ENCODE measurements at regions not wholly inside any gene's neighbourhood (a gene's known extent, or its start where the extent isn't known, plus 50 kb on each side); places are given as distances from the start of the nearest gene placed in this dataset.

DNA sequence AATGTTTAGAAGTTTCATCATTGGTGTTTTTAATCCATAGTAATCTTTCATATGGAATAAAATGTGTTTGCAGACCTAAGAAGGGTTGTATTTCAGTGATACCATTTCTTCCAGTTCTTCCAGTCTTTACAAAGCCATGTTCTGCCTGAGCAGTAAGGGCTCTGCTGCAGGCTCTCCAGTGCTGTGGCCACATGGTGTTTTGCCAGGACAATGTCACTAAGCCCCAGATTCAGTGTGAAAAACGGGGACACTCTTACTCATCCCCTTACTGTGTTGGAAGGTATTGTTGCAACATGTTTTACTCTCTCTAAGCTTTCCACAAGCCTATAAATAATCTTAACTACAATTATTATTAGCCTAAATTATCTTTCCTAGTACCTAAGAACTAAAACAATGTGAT, 481.4 kb upstream of the CDH7 start:
- TF ChIP-seq, protein P1, sequence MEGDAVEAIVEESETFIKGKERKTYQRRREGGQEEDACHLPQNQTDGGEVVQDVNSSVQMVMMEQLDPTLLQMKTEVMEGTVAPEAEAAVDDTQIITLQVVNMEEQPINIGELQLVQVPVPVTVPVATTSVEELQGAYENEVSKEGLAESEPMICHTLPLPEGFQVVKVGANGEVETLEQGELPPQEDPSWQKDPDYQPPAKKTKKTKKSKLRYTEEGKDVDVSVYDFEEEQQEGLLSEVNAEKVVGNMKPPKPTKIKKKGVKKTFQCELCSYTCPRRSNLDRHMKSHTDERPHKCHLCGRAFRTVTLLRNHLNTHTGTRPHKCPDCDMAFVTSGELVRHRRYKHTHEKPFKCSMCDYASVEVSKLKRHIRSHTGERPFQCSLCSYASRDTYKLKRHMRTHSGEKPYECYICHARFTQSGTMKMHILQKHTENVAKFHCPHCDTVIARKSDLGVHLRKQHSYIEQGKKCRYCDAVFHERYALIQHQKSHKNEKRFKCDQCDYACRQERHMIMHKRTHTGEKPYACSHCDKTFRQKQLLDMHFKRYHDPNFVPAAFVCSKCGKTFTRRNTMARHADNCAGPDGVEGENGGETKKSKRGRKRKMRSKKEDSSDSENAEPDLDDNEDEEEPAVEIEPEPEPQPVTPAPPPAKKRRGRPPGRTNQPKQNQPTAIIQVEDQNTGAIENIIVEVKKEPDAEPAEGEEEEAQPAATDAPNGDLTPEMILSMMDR (IDR thresholded peaks at IDR 0.05; ENCODE audit: low read depth, low read length), result no peak
- TF ChIP-seq, protein P2, sequence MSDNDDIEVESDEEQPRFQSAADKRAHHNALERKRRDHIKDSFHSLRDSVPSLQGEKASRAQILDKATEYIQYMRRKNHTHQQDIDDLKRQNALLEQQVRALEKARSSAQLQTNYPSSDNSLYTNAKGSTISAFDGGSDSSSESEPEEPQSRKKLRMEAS (IDR thresholded peaks at IDR 0.05; ENCODE audit: low read depth, low read length), result no peak
- H3K4me3 ChIP-seq (ENCODE audit: low read depth, low read length), result no peak overlapping the region
- no peak for DNase-seq (ENCODE audit: low read depth)

DNA sequence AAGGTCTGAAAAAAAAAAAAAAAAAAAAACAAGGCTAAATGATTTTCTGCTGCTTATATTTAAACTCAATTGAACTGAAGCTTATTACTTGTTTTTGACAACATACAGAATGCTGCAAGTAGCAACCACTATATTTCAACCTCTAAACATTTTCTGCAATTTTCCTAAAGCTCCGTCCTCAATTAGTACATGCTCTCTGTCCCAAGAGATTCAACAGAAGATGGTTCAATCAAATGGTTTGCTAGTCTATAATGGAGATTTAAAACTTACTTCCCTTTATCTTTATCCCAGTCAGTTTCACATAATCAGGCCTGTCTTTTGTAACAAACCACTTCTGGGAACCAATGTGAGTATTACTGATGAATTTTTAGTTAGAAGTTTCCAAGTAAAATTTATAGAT, 485.1 kb upstream of the CDH7 start:
- H3K4me3 ChIP-seq (ENCODE audit: low read depth, low read length), result no peak overlapping the region
- no peak for DNase-seq (ENCODE audit: low read depth)
- TF ChIP-seq, protein P2 (IDR thresholded peaks at IDR 0.05; ENCODE audit: low read depth, low read length), result no peak
- no peak for TF ChIP-seq MYC (IDR thresholded peaks at IDR 0.05; ENCODE audit: low read depth, low read length)

DNA sequence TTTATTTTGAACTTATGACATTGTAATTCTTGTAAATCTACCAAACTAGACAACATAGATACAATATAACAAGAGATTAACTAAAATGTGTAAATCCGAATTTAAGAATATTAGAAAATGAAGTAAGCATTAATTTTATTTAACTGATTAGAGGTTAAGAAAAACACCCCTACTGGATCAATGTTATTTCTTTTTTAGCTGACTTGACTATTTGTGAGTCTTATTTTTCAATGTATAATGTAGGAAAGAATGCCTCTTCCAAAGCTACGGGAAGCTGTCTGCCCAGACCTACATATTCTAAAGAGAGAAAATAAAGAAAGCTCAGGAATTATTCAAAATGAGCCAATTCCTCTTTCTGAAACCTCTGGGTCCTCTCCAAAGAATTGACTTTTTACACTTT, 490.8 kb upstream of the CDH7 start:
- TF ChIP-seq MYC (IDR thresholded peaks at IDR 0.05; ENCODE audit: low read depth, low read length), result no peak
- TF ChIP-seq, protein P1 (IDR thresholded peaks at IDR 0.05; ENCODE audit: low read depth, low read length), result no peak
- TF ChIP-seq POLR2A (IDR thresholded peaks at IDR 0.05; ENCODE audit: extremely low read depth, insufficient read length), result no peak
- TF ChIP-seq, protein P2 (IDR thresholded peaks at IDR 0.05; ENCODE audit: low read depth, low read length), result no peak
- DNase-seq (ENCODE audit: low read depth), result no peak
- no peak overlapping the region for H3K4me3 ChIP-seq (ENCODE audit: low read depth, low read length)

DNA sequence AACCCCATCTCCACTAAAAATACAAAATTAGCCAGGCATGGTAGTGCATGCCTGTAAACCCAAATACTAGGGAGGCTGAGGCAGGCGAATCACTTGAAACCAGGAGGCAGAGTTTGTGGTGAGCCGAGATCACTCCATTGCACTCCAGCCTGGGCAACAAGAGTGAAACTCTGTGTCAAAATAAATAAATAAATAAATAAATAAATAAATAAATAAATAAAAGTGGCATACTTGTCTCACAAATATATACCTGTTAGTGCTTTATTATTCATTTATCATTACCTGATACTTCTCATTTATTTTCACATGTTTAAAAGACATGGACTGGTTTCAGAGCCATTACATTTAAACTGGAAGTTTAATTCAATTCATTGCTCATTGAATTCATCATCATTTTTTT, 491.4 kb upstream of the CDH7 start:
- DNase-seq (ENCODE audit: low read depth), result no peak
- TF ChIP-seq, protein P1 (IDR thresholded peaks at IDR 0.05; ENCODE audit: low read depth, low read length), result no peak
- TF ChIP-seq, protein P2 (IDR thresholded peaks at IDR 0.05; ENCODE audit: low read depth, low read length), result no peak
- no peak for TF ChIP-seq POLR2A (IDR thresholded peaks at IDR 0.05; ENCODE audit: extremely low read depth, insufficient read length)
- no peak for TF ChIP-seq MYC (IDR thresholded peaks at IDR 0.05; ENCODE audit: low read depth, low read length)

DNA sequence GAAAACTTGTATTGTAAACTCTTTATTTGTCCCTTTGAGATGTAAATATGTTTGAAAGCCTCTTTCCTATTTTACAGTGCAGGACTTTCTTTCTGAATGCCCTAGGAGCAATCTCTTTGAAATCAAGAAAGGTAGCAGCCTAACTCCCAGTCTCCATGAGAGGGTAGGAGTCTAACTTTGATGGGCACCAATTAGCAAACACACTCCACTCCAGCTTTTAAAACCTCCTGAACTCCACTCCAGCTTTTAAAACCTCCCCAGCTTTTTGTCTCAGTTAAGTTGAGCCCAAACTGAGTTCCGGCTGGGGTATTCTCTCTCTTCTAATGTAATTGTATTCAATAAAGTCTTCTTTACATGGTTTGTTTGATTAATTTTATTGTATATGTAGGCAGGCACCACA, 493.7 kb upstream of the CDH7 start:
- TF ChIP-seq MYC (IDR thresholded peaks at IDR 0.05; ENCODE audit: low read depth, low read length) (no peak), POLR2A (IDR thresholded peaks at IDR 0.05; ENCODE audit: extremely low read depth, insufficient read length) (no peak)
- TF ChIP-seq, protein P1 (IDR thresholded peaks at IDR 0.05; ENCODE audit: low read depth, low read length), result no peak
- TF ChIP-seq, protein P2 (IDR thresholded peaks at IDR 0.05; ENCODE audit: low read depth, low read length), result no peak
- H3K4me3 ChIP-seq (ENCODE audit: low read depth, low read length), result no peak overlapping the region
- no peak for DNase-seq (ENCODE audit: low read depth)

More for the DNA sequence above, 491.4 kb upstream of the CDH7 start:
- H3K4me3 ChIP-seq (ENCODE audit: low read depth, low read length), result no peak overlapping the region

DNA sequence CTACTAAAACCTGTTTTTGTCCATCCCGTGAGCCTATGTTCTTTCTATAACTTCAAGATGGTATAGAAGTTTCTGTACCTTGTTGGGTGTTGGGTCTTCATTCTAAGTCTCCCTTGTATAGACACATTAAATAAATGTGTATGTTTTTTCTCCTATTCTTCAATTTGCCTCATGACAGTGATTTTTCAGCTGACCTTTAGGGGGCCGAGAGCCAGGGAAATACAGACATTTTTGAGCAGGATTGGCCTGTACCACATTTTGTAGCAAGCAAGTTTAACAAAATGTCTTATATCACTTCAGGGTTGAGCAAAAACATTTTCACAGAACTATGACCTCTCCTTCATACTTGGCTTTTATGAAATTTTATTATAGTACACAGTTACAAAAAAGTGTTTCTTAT, 495.4 kb upstream of the CDH7 start:
- H3K4me3 ChIP-seq (ENCODE audit: low read depth, low read length), result no peak overlapping the region
- DNase-seq (ENCODE audit: low read depth), result no peak
- TF ChIP-seq POLR2A (IDR thresholded peaks at IDR 0.05; ENCODE audit: extremely low read depth, insufficient read length) (no peak), MYC (IDR thresholded peaks at IDR 0.05; ENCODE audit: low read depth, low read length) (no peak)
- TF ChIP-seq, protein P1 (IDR thresholded peaks at IDR 0.05; ENCODE audit: low read depth, low read length), result no peak
- TF ChIP-seq, protein P2 (IDR thresholded peaks at IDR 0.05; ENCODE audit: low read depth, low read length), result no peak
